Heart left ventricle (tissue), 13 donors: ENCODE measurements at regions not wholly inside any gene's neighbourhood (a gene's known extent, or its start where the extent isn't known, plus 50 kb on each side); places are given as distances from the start of the nearest gene placed in this dataset.

Experiments
- POLR2A ChIP-seq, 2 donors: fragments of 450-650 bp; IDR thresholded peaks; one replicate each; pipeline ENCODE4 v1.6.1; 2017; ENCODE audit warnings: antibody characterized with exemption in 2 of 2, mild to moderate bottlenecking in 2 of 2, moderate library complexity in 2 of 2
- TF ChIP-seq, protein P1 (sequence below), 12 donors: fragments of 200-600 bp; sonication (generic) in 4 of 12; IDR thresholded peaks; one replicate each; pipeline versions ENCODE4 v1.5.0 to v1.8.0; 2018 to 2022; ENCODE audit warnings: antibody characterized with exemption in 12 of 12, mild to moderate bottlenecking in 5 of 12
- donor health status: ischemic (EF 13 %, LVEDD 7.1; RV severe dilation, severe dysfunction).
- donor health status: DM: no; HTN: yes; CAD: no.
- donor health status: DM: no; HTN: no; CAD: no.
- donor health status: ischemic (EF 25% LVEDD 6.9; RV normal size, moderate dysfunction).
- donor health status: ischemic (EF 25% LVEDD 5.7; RV mildly dilated, moderate dysfunction).
- donor health status: ischemic (EF 35%, LVEDD 5.7; RV mildly dilated, moderate dysfunction).
- donor health status: nonischemic (EF 11% LVEDD 7.7; RV severe dilation, severe dysfunction).
- donor health status: DM: yes; HTN: yes; CAD: no.
- donor health status: PGD.
- donor health status: ischemic (EF 29% LVEDD 5.4; RV normal size, mild dysfunction).
- donor health status: nonischemic (EF 23%, LVEDD 6.1; RV moderate dilation, normal function).

DNA sequence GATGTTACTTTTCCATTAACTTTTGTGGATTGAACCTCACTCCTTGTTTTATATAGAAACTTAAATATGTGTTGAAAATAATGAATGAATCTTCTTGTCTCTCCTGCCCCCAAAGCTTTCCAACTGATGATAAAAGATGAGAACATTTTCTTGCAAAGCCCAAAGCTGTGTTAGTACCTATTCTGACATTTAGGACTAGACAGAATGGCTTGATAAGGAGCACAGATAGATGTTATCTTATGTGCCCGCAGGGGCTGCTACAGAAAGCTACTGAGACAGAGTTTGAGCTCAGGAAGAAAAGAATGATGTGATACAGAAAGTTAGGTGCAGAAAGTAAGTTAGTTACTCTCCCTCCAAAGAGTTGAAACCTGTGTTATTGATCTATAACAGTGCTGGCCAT is 109.4 kb upstream of the ATP11B start:
- TF ChIP-seq, protein P1, sequence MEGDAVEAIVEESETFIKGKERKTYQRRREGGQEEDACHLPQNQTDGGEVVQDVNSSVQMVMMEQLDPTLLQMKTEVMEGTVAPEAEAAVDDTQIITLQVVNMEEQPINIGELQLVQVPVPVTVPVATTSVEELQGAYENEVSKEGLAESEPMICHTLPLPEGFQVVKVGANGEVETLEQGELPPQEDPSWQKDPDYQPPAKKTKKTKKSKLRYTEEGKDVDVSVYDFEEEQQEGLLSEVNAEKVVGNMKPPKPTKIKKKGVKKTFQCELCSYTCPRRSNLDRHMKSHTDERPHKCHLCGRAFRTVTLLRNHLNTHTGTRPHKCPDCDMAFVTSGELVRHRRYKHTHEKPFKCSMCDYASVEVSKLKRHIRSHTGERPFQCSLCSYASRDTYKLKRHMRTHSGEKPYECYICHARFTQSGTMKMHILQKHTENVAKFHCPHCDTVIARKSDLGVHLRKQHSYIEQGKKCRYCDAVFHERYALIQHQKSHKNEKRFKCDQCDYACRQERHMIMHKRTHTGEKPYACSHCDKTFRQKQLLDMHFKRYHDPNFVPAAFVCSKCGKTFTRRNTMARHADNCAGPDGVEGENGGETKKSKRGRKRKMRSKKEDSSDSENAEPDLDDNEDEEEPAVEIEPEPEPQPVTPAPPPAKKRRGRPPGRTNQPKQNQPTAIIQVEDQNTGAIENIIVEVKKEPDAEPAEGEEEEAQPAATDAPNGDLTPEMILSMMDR (IDR thresholded peaks at IDR 0.05), result no peak
- TF ChIP-seq POLR2A (IDR thresholded peaks at IDR 0.05), result no peak
